Colonic mucosa (tissue), 4 donors: ENCODE measurements at regions not wholly inside any gene's neighbourhood (a gene's known extent, or its start where the extent isn't known, plus 50 kb on each side); places are given as distances from the start of the nearest gene placed in this dataset.

Source experiments
- DNase-seq: peaks from one replicate; pipeline ENCODE4 v3.0.0-alpha.2; 2020
- H3K27ac ChIP-seq: fragments of 200-600 bp; one replicate; pipeline ENCODE4 v1.8.0; 2021
- H3K27me3 ChIP-seq: fragments of 200-600 bp; one replicate; pipeline ENCODE4 v1.8.0; 2021
- H3K36me3 ChIP-seq: fragments of 200-600 bp; one replicate; pipeline ENCODE4 v1.8.0; 2021
- H3K4me1 ChIP-seq: fragments of 200-600 bp; one replicate; pipeline ENCODE4 v1.8.0; 2021; ENCODE audit warnings: mild to moderate bottlenecking
- H3K4me3 ChIP-seq: fragments of 200-600 bp; one replicate; pipeline ENCODE4 v1.8.0; 2021
- H3K9ac ChIP-seq, 2 donors: one replicate each; pipeline ENCODE4 v1.7.0; 2013; ENCODE audit warnings: control low read depth in 2 of 2, low read depth in 2 of 2, low read length in 2 of 2
- H3K9me3 ChIP-seq: fragments of 200-600 bp; one replicate; pipeline ENCODE4 v1.8.0; 2021
- intact Hi-C: fragments of 100-400 bp; cut with DNase I; formaldehyde crosslinking; loops from one replicate; pipeline ENCODE4 v1.14.1; 2022
- TF ChIP-seq, protein P1 (sequence below): fragments of 200-600 bp; IDR thresholded peaks from one replicate; pipeline ENCODE4 v1.8.0; 2022; ENCODE audit warnings: antibody characterized with exemption, mild to moderate bottlenecking
- donor health status: healthy.
- donor health status: DM: no; HTN: no; CAD: no.
- donor health status: DM: no; HTN: no; CAD: no.

DNA sequence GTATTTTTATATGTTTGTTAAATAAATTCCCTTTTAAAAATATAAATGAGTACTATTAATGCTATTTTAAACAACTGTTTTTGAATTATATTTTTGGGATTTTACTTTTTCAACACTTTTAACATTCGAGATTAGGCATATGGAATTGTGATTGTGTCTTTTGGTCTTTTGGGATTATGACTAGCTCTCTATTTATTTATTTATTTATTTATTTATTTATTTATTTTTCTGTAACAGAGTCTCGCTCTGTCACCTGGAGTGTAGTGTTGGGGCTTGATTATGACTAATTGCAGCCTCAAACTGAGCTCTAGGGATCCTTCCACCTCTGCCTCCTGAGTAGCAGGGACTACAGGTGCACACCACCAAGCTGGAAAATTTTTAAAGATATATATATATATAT, 1101.6 kb downstream of the FAM133A start:
- Histone ChIP-seq H3K9ac (no peak overlapping the region), H3K9me3 (no peaks in the 10 kb centered on the region), H3K4me3 (no peak overlapping the region), H3K27ac (no peak overlapping the region), H3K36me3 (no peaks in the 10 kb centered on the region), H3K27me3 (no peaks in the 10 kb centered on the region), H3K4me1 (no peaks in the 10 kb centered on the region)
- no peak for DNase-seq
- intact Hi-C loops: no loop called here
- TF ChIP-seq, protein P1, sequence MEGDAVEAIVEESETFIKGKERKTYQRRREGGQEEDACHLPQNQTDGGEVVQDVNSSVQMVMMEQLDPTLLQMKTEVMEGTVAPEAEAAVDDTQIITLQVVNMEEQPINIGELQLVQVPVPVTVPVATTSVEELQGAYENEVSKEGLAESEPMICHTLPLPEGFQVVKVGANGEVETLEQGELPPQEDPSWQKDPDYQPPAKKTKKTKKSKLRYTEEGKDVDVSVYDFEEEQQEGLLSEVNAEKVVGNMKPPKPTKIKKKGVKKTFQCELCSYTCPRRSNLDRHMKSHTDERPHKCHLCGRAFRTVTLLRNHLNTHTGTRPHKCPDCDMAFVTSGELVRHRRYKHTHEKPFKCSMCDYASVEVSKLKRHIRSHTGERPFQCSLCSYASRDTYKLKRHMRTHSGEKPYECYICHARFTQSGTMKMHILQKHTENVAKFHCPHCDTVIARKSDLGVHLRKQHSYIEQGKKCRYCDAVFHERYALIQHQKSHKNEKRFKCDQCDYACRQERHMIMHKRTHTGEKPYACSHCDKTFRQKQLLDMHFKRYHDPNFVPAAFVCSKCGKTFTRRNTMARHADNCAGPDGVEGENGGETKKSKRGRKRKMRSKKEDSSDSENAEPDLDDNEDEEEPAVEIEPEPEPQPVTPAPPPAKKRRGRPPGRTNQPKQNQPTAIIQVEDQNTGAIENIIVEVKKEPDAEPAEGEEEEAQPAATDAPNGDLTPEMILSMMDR: no peak

DNA sequence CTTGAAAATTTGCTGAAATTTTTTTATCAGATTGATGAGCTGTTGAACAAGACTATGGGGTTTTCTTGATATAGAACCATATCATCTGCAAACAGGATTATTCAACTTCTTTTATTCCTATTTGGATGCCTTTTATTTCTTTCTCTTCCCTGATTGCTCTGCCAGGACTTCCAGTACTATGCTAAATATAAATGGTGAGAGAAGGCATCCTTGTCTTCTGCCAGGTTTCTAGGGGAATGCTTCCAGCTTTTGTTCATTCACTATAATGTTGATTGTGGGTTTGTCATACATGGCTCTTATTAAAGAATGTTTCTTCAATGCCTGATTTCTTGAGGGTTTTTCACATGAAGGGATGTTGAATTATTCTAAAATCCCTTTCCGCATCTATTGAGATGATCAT, 1139.5 kb downstream of the FAM133A start:
- H3K27me3 ChIP-seq: no peaks in the 10 kb centered on the region
- TF ChIP-seq, protein P1: no peak
- H3K9ac ChIP-seq: no peak overlapping the region
- intact Hi-C loops: no loop called here
- no peak overlapping the region for H3K27ac ChIP-seq
- no peak overlapping the region for H3K4me3 ChIP-seq
- no peaks in the 10 kb centered on the region for H3K36me3 ChIP-seq
- no peak for DNase-seq
- H3K4me1 ChIP-seq: no peaks in the 10 kb centered on the region
- no peaks in the 10 kb centered on the region for H3K9me3 ChIP-seq

DNA sequence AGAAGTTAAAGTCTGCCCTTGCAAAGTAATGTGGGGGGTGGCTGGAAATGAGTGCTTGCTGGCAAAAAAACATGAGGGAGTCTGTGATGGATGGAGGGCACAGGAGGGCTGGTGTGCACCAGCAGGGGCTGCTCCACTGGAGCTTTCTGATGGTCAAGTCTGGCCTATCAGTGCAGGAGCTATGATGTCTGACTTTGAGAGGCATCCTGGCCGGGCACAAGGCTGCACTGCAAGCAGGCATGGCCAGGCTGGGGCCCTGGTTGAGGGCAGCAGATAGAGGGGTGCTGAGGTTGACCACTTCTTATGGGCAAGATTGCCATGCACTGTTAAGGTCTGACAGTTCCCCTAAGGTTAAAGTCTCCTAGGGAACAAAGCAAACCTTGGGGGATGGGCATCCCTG, 1140.2 kb downstream of the FAM133A start:
- Histone ChIP-seq H3K9ac (no peak overlapping the region), H3K4me1 (no peaks in the 10 kb centered on the region), H3K4me3 (no peak overlapping the region), H3K9me3 (no peaks in the 10 kb centered on the region), H3K27ac (no peak overlapping the region), H3K27me3 (no peaks in the 10 kb centered on the region), H3K36me3 (no peaks in the 10 kb centered on the region)
- intact Hi-C loops: no loop called here
- DNase-seq: no peak
- TF ChIP-seq, protein P1: no peak

DNA sequence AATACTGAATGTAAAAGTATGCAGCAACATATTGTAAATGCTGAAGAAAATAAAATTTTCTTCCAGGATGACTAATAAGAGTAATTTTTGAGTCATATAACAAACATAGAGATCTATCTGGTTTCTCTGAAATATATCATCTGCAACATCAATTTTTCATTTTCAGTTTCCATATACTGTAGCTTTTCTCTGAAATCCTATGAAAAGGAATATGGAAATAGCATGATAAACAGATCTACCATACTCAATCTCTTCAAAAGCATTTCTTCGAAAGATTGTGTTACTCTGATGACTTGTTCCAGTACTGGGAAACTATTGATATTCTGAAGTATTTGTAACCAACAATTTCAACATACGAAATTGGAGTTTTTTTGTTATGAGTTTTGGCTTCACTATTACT, 1156.7 kb downstream of the FAM133A start:
- H3K4me1 ChIP-seq: no peaks in the 10 kb centered on the region
- no peak overlapping the region for H3K9ac ChIP-seq
- intact Hi-C loops: no loop called here
- no peak overlapping the region for H3K4me3 ChIP-seq
- no peaks in the 10 kb centered on the region for H3K9me3 ChIP-seq
- DNase-seq: no peak
- no peaks in the 10 kb centered on the region for H3K36me3 ChIP-seq
- H3K27me3 ChIP-seq: no peaks in the 10 kb centered on the region
- TF ChIP-seq, protein P1: no peak
- no peak overlapping the region for H3K27ac ChIP-seq

DNA sequence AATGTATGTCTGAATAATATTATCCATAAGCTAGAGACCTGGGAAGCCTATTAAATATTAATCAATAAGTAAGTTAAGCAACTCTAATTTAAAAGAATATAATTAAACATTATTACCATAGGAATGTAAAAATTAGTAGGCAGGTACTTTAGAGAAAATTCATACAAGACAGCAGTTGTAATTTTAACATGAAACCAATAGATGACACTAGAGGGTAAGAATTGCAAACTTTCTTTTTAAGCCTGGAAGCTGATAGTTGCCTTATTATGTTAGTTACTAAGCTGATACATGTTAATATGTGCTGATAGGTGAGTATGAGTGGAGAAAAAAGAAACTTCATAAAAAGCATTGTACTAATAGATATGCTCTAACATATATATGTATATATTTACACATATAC, 1157.4 kb downstream of the FAM133A start:
- H3K27me3 ChIP-seq: no peaks in the 10 kb centered on the region
- H3K9ac ChIP-seq: no peak overlapping the region
- no peaks in the 10 kb centered on the region for H3K9me3 ChIP-seq
- TF ChIP-seq, protein P1: no peak
- no peaks in the 10 kb centered on the region for H3K36me3 ChIP-seq
- intact Hi-C loops: no loop called here
- H3K4me1 ChIP-seq: no peaks in the 10 kb centered on the region
- H3K4me3 ChIP-seq: no peak overlapping the region
- no peak overlapping the region for H3K27ac ChIP-seq
- DNase-seq: no peak

DNA sequence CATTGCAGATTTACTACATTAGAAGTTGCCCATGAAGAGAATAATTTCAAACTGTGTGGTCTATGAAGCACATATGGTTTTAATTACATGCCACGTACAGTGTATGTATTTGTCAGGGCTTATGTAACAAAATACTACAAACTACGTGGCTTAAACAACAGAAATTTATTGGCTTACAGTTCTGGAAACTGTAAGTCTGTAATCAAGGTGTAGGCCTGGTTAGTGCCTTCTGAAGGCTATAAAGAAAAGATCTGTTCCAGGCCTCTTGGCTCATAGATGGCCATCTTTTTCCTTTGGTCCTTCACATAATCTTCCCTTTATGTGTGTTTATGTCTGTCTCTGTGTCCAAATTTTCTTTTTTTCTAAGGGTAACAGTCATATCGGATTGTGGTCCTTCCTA, 1160.2 kb downstream of the FAM133A start:
- TF ChIP-seq, protein P1: no peak

More for the DNA sequence above, 1160.2 kb downstream of the FAM133A start:
- no peaks in the 10 kb centered on the region for H3K9me3 ChIP-seq
- no peak overlapping the region for H3K4me3 ChIP-seq
- DNase-seq: no peak
- no peak overlapping the region for H3K27ac ChIP-seq
- intact Hi-C loops: no loop called here
- H3K4me1 ChIP-seq: no peaks in the 10 kb centered on the region
- H3K9ac ChIP-seq: no peak overlapping the region
- no peaks in the 10 kb centered on the region for H3K36me3 ChIP-seq
- peaks cover 5% of the 10 kb centered on the region for H3K27me3 ChIP-seq
